HG02973 (cell line): ENCODE measurements at regions not wholly inside any gene's neighbourhood (a gene's known extent, or its start where the extent isn't known, plus 50 kb on each side); places are given as distances from the start of the nearest gene placed in this dataset.

ENCODE experiments used
- ATAC-seq: cut with Tn5 transposase; IDR thresholded peaks from one replicate; pipeline ENCODE4 v1.9.1; 2021; ENCODE audit warnings: moderate library complexity; ENCODE audit not compliant: unreplicated experiment

GRCh38 chr1:93815366-93816110, 63.5 kb downstream of the DNTTIP2 start:
- ATAC-seq = no peak

- no peak for ATAC-seq
Observed at GRCh38 chr1:93814795-93815340, 64.1 kb downstream of the DNTTIP2 start.

- no peak for ATAC-seq
Observed at GRCh38 chr1:93814059-93814794, 64.8 kb downstream of the DNTTIP2 start.

GRCh38 chr1:93813076-93813475, 65.9 kb downstream of the DNTTIP2 start:
- ATAC-seq = no peak

GRCh38 chr1:93811326-93812065, 67.5 kb downstream of the DNTTIP2 start:
- ATAC-seq = no peak

GRCh38 chr1:93810316-93810715, 68.7 kb downstream of the DNTTIP2 start:
- no peak for ATAC-seq

GRCh38 chr1:93808871-93809270, 70.1 kb downstream of the DNTTIP2 start:
- ATAC-seq = no peak

- ATAC-seq = no peak
Observed at GRCh38 chr1:93807311-93807930, 71.6 kb downstream of the DNTTIP2 start.

GRCh38 chr1:93805027-93805610, 73.9 kb downstream of the DNTTIP2 start:
- no peak for ATAC-seq

GRCh38 chr1:93804412-93804811, 74.6 kb downstream of the DNTTIP2 start:
- ATAC-seq = no peak

- no peak for ATAC-seq
Observed at GRCh38 chr1:93801471-93801870, 77.5 kb downstream of the DNTTIP2 start.

- no peak for ATAC-seq
Observed at GRCh38 chr1:93800856-93801255, 78.2 kb downstream of the DNTTIP2 start.

GRCh38 chr1:93798291-93798690, 80.7 kb downstream of the DNTTIP2 start:
- ATAC-seq = no peak

- no peak for ATAC-seq
Observed at GRCh38 chr1:93784538-93784937, 94.5 kb downstream of the DNTTIP2 start.

- no peak for ATAC-seq
Observed at GRCh38 chr1:93783876-93784275, 95.1 kb downstream of the DNTTIP2 start.

- no peak for ATAC-seq
Observed at GRCh38 chr1:93779540-93780165, 98.0 kb upstream of the BCAR3 start.

GRCh38 chr1:93778457-93778856, 96.8 kb upstream of the BCAR3 start:
- ATAC-seq = no peak

GRCh38 chr1:93777255-93777654, 95.6 kb upstream of the BCAR3 start:
- no peak for ATAC-seq

- no peak for ATAC-seq
Observed at GRCh38 chr1:93776728-93777127, 95.1 kb upstream of the BCAR3 start.

GRCh38 chr1:93775224-93775623, 93.6 kb upstream of the BCAR3 start:
- ATAC-seq = no peak
